ENCODE measurements at regions not wholly inside any gene's neighbourhood (a gene's known extent, or its start where the extent isn't known, plus 50 kb on each side); places are given as distances from the start of the nearest gene placed in this dataset.

GRCh38 chr1:181918880-181919525, 142.5 kb downstream of the ZNF648 start (continued):
- TF ChIP-seq ZNF281 (CRISPR knock-in tag; IDR thresholded peaks at IDR 0.05) = no peak
- no peak for TF ChIP-seq E2F4 (CRISPR knock-in tag; IDR thresholded peaks at IDR 0.05; ENCODE audit: borderline replicate concordance, low read depth)

- DNase-seq (ENCODE audit: low spot score) = no peak
- peaks cover 3% of the 10 kb centered on the region for H3K27me3 Mint-ChIP-seq (ENCODE audit: low read depth)
- H3K4me3 Mint-ChIP-seq = no peak overlapping the region
- CTCF ChIA-PET = interaction anchor here (0.6 to 1.7 kb wide), 2 partner anchors 25 to 93 kb away, joined by 3 to 9 read pairs; no protein-coding TSS in a partner anchor
- POLR2A ChIA-PET = no interaction called here
- H3K4me1 Mint-ChIP-seq = no peaks in the 10 kb centered on the region
- no peaks in the 10 kb centered on the region for H3K36me3 Mint-ChIP-seq
- H3K9me3 Mint-ChIP-seq = peaks cover 4% of the 10 kb centered on the region; the same call in 1 of the 2 replicates
- no peak for ATAC-seq
- TF ChIP-seq RELA (CRISPR knock-in tag; IDR thresholded peaks at IDR 0.05; ENCODE audit: borderline replicate concordance) (no peak), SOX15 (CRISPR knock-in tag; IDR thresholded peaks at IDR 0.05) (no peak), ZNF423 (CRISPR knock-in tag; IDR thresholded peaks at IDR 0.05) (no peak), TP53 (CRISPR knock-in tag; IDR thresholded peaks at IDR 0.05) (no peak), FOXP1 (CRISPR knock-in tag; IDR thresholded peaks at IDR 0.05; ENCODE audit: borderline replicate concordance) (no peak), IRF1 (CRISPR knock-in tag; IDR thresholded peaks at IDR 0.05) (no peak), ATF3 (CRISPR knock-in tag; conservative IDR thresholded peaks at IDR 0.05) (no peak), HMGXB4 (CRISPR knock-in tag; IDR thresholded peaks at IDR 0.05) (no peak), CDX4 (CRISPR knock-in tag; IDR thresholded peaks at IDR 0.05; ENCODE audit: borderline replicate concordance) (no peak), PRRX2 (CRISPR knock-in tag; IDR thresholded peaks at IDR 0.05) (no peak), USF2 (CRISPR knock-in tag; IDR thresholded peaks at IDR 0.05) (no peak), CBFB (CRISPR knock-in tag; IDR thresholded peaks at IDR 0.05; ENCODE audit: low read depth) (no peak), ZNF219 (CRISPR knock-in tag; IDR thresholded peaks at IDR 0.05; ENCODE audit: borderline replicate concordance) (no peak), TCF7 (CRISPR knock-in tag; IDR thresholded peaks at IDR 0.05; ENCODE audit: low read depth) (no peak), ZSCAN18 (CRISPR knock-in tag; IDR thresholded peaks at IDR 0.05) (no peak)
- H3K27ac Mint-ChIP-seq = no peak overlapping the region
These were observed 149.8 kb downstream of the ZNF648 start for GRCh38 chr1:181911715-181912114.

Data from WTC11 (cell line).